ENCODE measurements at regions not wholly inside any gene's neighbourhood (a gene's known extent, or its start where the extent isn't known, plus 50 kb on each side); places are given as distances from the start of the nearest gene placed in this dataset.
"Not testable (repeated sequence)": the region's sequence is repeated elsewhere in the genome, so short reads cannot be mapped to it uniquely, and the experiment has no call there.

DNA sequence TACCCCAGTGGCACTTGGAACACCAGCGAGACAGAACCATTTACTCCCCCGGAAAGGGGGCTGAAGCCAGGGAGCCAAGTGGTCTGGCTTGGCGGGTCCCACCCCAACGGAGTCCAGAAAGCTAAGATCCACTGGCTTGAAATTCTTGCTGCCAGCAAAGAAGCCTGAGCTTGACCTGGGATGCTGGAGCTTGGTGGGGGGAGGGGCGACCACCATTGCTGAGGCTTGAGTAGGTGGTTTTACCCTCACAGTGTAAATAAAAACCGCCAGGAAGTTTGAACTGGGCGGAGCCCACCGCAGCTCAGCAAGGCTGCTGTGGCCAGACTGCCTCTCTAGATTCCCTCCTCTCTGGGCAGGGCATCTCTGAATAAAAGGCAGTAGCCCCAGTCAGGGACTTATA, 62.8 kb downstream of the RPS24 start:
- H3K36me3 ChIP-seq (ENCODE audit: insufficient read depth, low read length); H3K9ac ChIP-seq (ENCODE audit: low read length); H2AFZ ChIP-seq (ENCODE audit: low read length); H3K4me3 ChIP-seq (ENCODE audit: low read depth, low read length, poor library complexity, severe bottlenecking); H3K9me2 ChIP-seq (ENCODE audit: low read depth, low read length); H3F3A ChIP-seq (ENCODE audit: insufficient read depth, low read length); H4K20me1 ChIP-seq (ENCODE audit: insufficient read depth, low read length); H3K79me2 ChIP-seq (ENCODE audit: insufficient read depth, low read length); H3K4me1 ChIP-seq (ENCODE audit: insufficient read depth, low read length, severe bottlenecking); H3K27me3 ChIP-seq (ENCODE audit: insufficient read depth, low read length); H3K27ac ChIP-seq (ENCODE audit: low read depth, low read length, poor library complexity, severe bottlenecking); H3K4me2 ChIP-seq (ENCODE audit: low read length); H3K9me3 ChIP-seq (ENCODE audit: low read length): not testable (repeated sequence)

- not testable (repeated sequence) for H3K9me2 ChIP-seq (ENCODE audit: low read depth, low read length); H3K27me3 ChIP-seq (ENCODE audit: insufficient read depth, low read length); H3K27ac ChIP-seq (ENCODE audit: low read depth, low read length, poor library complexity, severe bottlenecking)
These were observed 68.9 kb downstream of the RPS24 start for GRCh38 chr10:78102593-78102992.

DNA sequence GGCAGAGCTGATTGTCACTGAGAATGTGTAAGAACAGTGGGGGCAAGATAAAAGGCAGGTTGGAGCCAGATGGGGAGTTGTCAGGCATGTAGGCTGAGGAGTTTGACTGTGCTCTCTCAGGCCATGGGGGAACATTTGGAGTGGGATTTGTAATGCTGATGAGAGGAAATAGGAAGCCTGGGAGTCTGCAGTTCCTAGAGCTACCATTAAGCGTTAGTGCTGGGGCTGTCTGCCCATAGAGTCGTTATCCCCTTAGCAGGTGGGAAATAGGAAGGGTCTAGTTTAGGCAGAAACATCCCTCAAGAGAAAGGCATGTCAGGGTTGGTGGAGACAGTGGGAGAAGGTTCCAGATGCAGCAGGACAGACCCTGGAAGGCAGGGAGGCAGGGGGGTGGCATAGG, 75.5 kb downstream of the RPS24 start:
- no peak overlapping the region for H3K4me2 ChIP-seq (ENCODE audit: low read length)
- H3K4me3 ChIP-seq (ENCODE audit: low read depth, low read length, poor library complexity, severe bottlenecking), result no peak overlapping the region
- TF ChIP-seq, protein P1, sequence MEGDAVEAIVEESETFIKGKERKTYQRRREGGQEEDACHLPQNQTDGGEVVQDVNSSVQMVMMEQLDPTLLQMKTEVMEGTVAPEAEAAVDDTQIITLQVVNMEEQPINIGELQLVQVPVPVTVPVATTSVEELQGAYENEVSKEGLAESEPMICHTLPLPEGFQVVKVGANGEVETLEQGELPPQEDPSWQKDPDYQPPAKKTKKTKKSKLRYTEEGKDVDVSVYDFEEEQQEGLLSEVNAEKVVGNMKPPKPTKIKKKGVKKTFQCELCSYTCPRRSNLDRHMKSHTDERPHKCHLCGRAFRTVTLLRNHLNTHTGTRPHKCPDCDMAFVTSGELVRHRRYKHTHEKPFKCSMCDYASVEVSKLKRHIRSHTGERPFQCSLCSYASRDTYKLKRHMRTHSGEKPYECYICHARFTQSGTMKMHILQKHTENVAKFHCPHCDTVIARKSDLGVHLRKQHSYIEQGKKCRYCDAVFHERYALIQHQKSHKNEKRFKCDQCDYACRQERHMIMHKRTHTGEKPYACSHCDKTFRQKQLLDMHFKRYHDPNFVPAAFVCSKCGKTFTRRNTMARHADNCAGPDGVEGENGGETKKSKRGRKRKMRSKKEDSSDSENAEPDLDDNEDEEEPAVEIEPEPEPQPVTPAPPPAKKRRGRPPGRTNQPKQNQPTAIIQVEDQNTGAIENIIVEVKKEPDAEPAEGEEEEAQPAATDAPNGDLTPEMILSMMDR (IDR thresholded peaks at IDR 0.05; ENCODE audit: low read length), result no peak
- TF ChIP-seq EZH2 (IDR thresholded peaks at IDR 0.05; ENCODE audit: borderline replicate concordance, low read length), result no peak
- no peak overlapping the region for H3K27ac ChIP-seq (ENCODE audit: low read depth, low read length, poor library complexity, severe bottlenecking)
- no peaks in the 10 kb centered on the region for H3K4me1 ChIP-seq (ENCODE audit: insufficient read depth, low read length, severe bottlenecking)
- H3K9me2 ChIP-seq (ENCODE audit: low read depth, low read length), result no peaks in the 10 kb centered on the region
- H2AFZ ChIP-seq (ENCODE audit: low read length), result no peak overlapping the region
- no peaks in the 10 kb centered on the region for H3K79me2 ChIP-seq (ENCODE audit: insufficient read depth, low read length)
- no peaks in the 10 kb centered on the region for H4K20me1 ChIP-seq (ENCODE audit: insufficient read depth, low read length)
- H3K27me3 ChIP-seq (ENCODE audit: insufficient read depth, low read length), result no peaks in the 10 kb centered on the region
- H3K9ac ChIP-seq (ENCODE audit: low read length), result no peak overlapping the region
- no peaks in the 10 kb centered on the region for H3K9me3 ChIP-seq (ENCODE audit: low read length)
- H3K36me3 ChIP-seq (ENCODE audit: insufficient read depth, low read length), result no peaks in the 10 kb centered on the region
- no peaks in the 10 kb centered on the region for H3F3A ChIP-seq (ENCODE audit: insufficient read depth, low read length)

More at GRCh38 chr10:78102593-78102992, 68.9 kb downstream of the RPS24 start:
- H3K9me3 ChIP-seq (ENCODE audit: low read length); H3K36me3 ChIP-seq (ENCODE audit: insufficient read depth, low read length); H3K79me2 ChIP-seq (ENCODE audit: insufficient read depth, low read length); H3K4me1 ChIP-seq (ENCODE audit: insufficient read depth, low read length, severe bottlenecking); H3K9ac ChIP-seq (ENCODE audit: low read length); H3K4me3 ChIP-seq (ENCODE audit: low read depth, low read length, poor library complexity, severe bottlenecking); H3F3A ChIP-seq (ENCODE audit: insufficient read depth, low read length); H3K4me2 ChIP-seq (ENCODE audit: low read length); H4K20me1 ChIP-seq (ENCODE audit: insufficient read depth, low read length); H2AFZ ChIP-seq (ENCODE audit: low read length): not testable (repeated sequence)

DNA sequence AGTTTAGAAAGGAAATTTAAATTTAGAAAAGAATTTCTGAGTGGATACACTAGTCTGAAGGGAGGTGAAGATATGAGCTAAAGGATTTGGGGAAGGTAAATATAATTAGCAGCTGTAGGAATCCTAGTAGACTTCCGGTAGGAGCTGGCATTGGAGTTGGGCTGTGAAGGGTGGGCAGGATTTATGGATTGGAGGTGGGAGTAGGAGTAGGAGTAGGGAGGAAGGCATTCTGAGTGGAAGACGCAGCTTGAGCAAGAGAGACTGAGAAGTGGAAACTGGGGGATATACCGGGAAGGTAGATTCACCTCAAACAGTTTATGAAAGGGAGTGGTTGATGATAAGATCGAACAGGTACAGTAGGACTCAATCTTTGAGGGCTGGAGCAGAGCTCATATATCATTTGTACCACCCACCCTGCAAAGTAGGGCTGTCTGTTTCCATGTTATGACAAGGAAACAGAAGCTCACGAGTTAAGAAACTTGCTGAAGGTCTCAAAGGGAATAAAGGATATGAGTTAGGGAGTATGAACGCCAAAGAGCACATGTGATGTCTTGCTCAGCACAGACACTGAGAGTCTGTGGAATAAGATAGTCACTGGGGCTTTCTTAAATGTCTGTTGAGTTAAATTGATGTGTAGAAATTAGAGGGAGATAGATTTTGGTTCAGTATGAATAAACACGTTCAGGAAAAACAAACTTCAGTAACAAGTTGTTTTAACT, 81.6 kb downstream of the RPS24 start:
- Histone ChIP-seq H4K20me1 (ENCODE audit: insufficient read depth, low read length) (no peaks in the 10 kb centered on the region), H2AFZ (ENCODE audit: low read length) (no peak overlapping the region), H3K36me3 (ENCODE audit: insufficient read depth, low read length) (no peaks in the 10 kb centered on the region), H3F3A (ENCODE audit: insufficient read depth, low read length) (no peaks in the 10 kb centered on the region), H3K9me2 (ENCODE audit: low read depth, low read length) (no peaks in the 10 kb centered on the region; the same call in 1 of the 2 replicates), H3K9ac (ENCODE audit: low read length) (no peak overlapping the region), H3K4me3 (ENCODE audit: low read depth, low read length, poor library complexity, severe bottlenecking) (no peak overlapping the region), H3K9me3 (ENCODE audit: low read length) (no peaks in the 10 kb centered on the region), H3K27ac (ENCODE audit: low read depth, low read length, poor library complexity, severe bottlenecking) (no peak overlapping the region), H3K79me2 (ENCODE audit: insufficient read depth, low read length) (no peaks in the 10 kb centered on the region), H3K4me2 (ENCODE audit: low read length) (no peak overlapping the region), H3K4me1 (ENCODE audit: insufficient read depth, low read length, severe bottlenecking) (no peaks in the 10 kb centered on the region), H3K27me3 (ENCODE audit: insufficient read depth, low read length) (no peaks in the 10 kb centered on the region)
- TF ChIP-seq, protein P1 (IDR thresholded peaks at IDR 0.05; ENCODE audit: low read length), result no peak
